Bronchial epithelial cell (primary cell): ENCODE measurements at regions not wholly inside any gene's neighbourhood (a gene's known extent, or its start where the extent isn't known, plus 50 kb on each side); places are given as distances from the start of the nearest gene placed in this dataset.

Experiments used
- DNase-seq: peaks from one replicate; pipeline ENCODE4 v3.0.0-alpha.2; 2010; ENCODE audit warnings: low read depth
- FAIRE-seq: peaks from 2 replicates; lab custom pipeline; 2011; peaks lifted over from hg19 to GRCh38; lab: Jason Lieb, UNC
- H3K27me3 ChIP-seq: 2 replicates; pipeline ENCODE4 v1.5.1; 2011; ENCODE audit warnings: low read length; ENCODE audit not compliant: control insufficient read depth, insufficient read depth
- H3K36me3 ChIP-seq: 2 replicates; pipeline ENCODE4 v1.5.1; 2011; ENCODE audit warnings: low read length; ENCODE audit not compliant: control insufficient read depth, insufficient read depth
- H3K4me3 ChIP-seq: 2 replicates; pipeline ENCODE4 v1.5.1; 2011; ENCODE audit warnings: mild to moderate bottlenecking, low read depth, low read length, control low read depth
- CTCF ChIP-seq: IDR thresholded peaks from 2 replicates; pipeline ENCODE4 v1.5.1; 2011; ENCODE audit warnings: mild to moderate bottlenecking, moderate library complexity, low read length, control low read depth, inconsistent platforms; ENCODE audit not compliant: insufficient read depth, severe bottlenecking

GRCh38 chr6:744666-745353 lies 51.9 kb upstream of the EXOC2 start:
- no peak for TF ChIP-seq CTCF
- FAIRE-seq (no peak), DNase-seq (no peak)
- Histone ChIP-seq H3K27me3 (no peaks in the 10 kb centered on the region), H3K36me3 (no peaks in the 10 kb centered on the region), H3K4me3 (no peak overlapping the region)

- FAIRE-seq = no peak
- no peak for DNase-seq
- Histone ChIP-seq H3K36me3 (no peaks in the 10 kb centered on the region), H3K4me3 (no peak overlapping the region), H3K27me3 (no peaks in the 10 kb centered on the region)
- TF ChIP-seq CTCF = no peak
Measured at GRCh38 chr6:743320-744096, 50.6 kb upstream of the EXOC2 start.
